B cell (primary cell): ENCODE measurements at regions not wholly inside any gene's neighbourhood (a gene's known extent, or its start where the extent isn't known, plus 50 kb on each side); places are given as distances from the start of the nearest gene placed in this dataset.

ENCODE experiments used
- ATAC-seq: fragments of 200-7000 bp; cut with Tn5 transposase; one replicate; pipeline ENCODE4 v1.10.0; 2021; ENCODE audit warnings: low read depth, mild to moderate bottlenecking, moderate number of reproducible peaks, moderate library complexity
- CTCF ChIA-PET: fragments of 350-600 bp; sonication (Branson Sonifier 250); formaldehyde crosslinking; loops from one replicate; lab custom pipeline; 2021; ENCODE audit warnings: antibody characterized with exemption, inconsistent platforms; lab: Charles Lee
- POLR2A ChIA-PET: fragments of 350-600 bp; sonication (Branson Sonifier 250); formaldehyde crosslinking; loops from one replicate; lab custom pipeline; 2021; ENCODE audit warnings: antibody characterized with exemption; lab: Charles Lee
- DNase-seq: peaks from one replicate; pipeline ENCODE4 v3.0.0; 2013
- H2AFZ ChIP-seq: 2 replicates; pipeline ENCODE4 v1.6.1; 2012; ENCODE audit warnings: mild to moderate bottlenecking, low read depth, low read length; ENCODE audit not compliant: insufficient read depth, poor library complexity, severe bottlenecking
- H3K27ac ChIP-seq, 2 donors: 1 replicate in 1 of 2; 2 replicates in 1 of 2; pipeline ENCODE4 v1.5.1; 2012 to 2013; ENCODE audit warnings: low read length in 2 of 2, mild to moderate bottlenecking in 2 of 2, moderate library complexity in 1 of 2
- H3K27me3 ChIP-seq, 4 experiments: fragments of 200-600 bp in 1 of 4; sonication (generic) in 1 of 4; replicated peaks in 1 of 4; 1 replicate in 2 of 4; 2 replicates in 2 of 4; pipeline versions ENCODE4 v1.6.1 to v1.7.0; 2013 to 2016; ENCODE audit warnings: low read length in 3 of 4, mild to moderate bottlenecking in 2 of 4, mixed read lengths in 1 of 4, moderate library complexity in 1 of 4; ENCODE audit not compliant: insufficient read depth in 4 of 4, control insufficient read depth in 3 of 4; ENCODE audit errors: control extremely low read depth in 1 of 4
- H3K36me3 ChIP-seq, 2 experiments: replicated peaks in 1 of 2; 1 replicate in 1 of 2; 2 replicates in 1 of 2; pipeline versions ENCODE4 v1.6.1 to v1.7.1; 2013; ENCODE audit warnings: low read length in 1 of 2; ENCODE audit not compliant: insufficient read depth in 2 of 2, control insufficient read depth in 1 of 2; ENCODE audit errors: control extremely low read depth in 1 of 2, extremely low read depth in 1 of 2
- H3K4me1 ChIP-seq, 2 donors: fragments of 200-600 bp in 1 of 2; sonication (generic) in 1 of 2; 1 replicate in 1 of 2; 2 replicates in 1 of 2; pipeline versions ENCODE4 v1.5.1 to v1.6.1; 2013 to 2017; ENCODE audit warnings: low read length in 2 of 2; ENCODE audit not compliant: control insufficient read depth in 2 of 2, insufficient read depth in 2 of 2
- H3K4me2 ChIP-seq: replicated peaks from 2 replicates; pipeline ENCODE3; 2012; ENCODE audit warnings: mild to moderate bottlenecking, low read depth, low read length; ENCODE audit not compliant: poor library complexity, severe bottlenecking
- H3K4me3 ChIP-seq, 5 experiments: fragments of 200-600 bp in 1 of 5; sonication (generic) in 1 of 5; 1 replicate in 3 of 5; 2 replicates in 2 of 5; pipeline versions ENCODE4 v1.5.1 to v1.7.0; 2011 to 2016; ENCODE audit warnings: low read length in 4 of 5, mild to moderate bottlenecking in 4 of 5, low read depth in 2 of 5, control low read depth in 1 of 5, moderate library complexity in 1 of 5; ENCODE audit not compliant: insufficient read depth in 1 of 5; ENCODE audit errors: control extremely low read depth in 1 of 5, extremely low read depth in 1 of 5
- H3K79me2 ChIP-seq: fragments of 200-600 bp; sonication (generic); one replicate; pipeline ENCODE4 v1.6.0; 2016; ENCODE audit warnings: low read length; ENCODE audit not compliant: control insufficient read depth, insufficient read depth
- H3K9ac ChIP-seq: fragments of 200-600 bp; sonication (generic); 2 replicates; pipeline ENCODE4 v1.6.1; 2017; ENCODE audit warnings: mild to moderate bottlenecking, low read length, moderate library complexity
- H3K9me3 ChIP-seq, 3 donors: one replicate each; pipeline versions ENCODE4 v1.6.1 to v1.7.1; 2013; ENCODE audit warnings: low read length in 2 of 3; ENCODE audit not compliant: control insufficient read depth in 2 of 3, insufficient read depth in 1 of 3; ENCODE audit errors: control extremely low read depth in 1 of 3
- H4K20me1 ChIP-seq: 2 replicates; pipeline ENCODE4 v1.6.0; 2012; ENCODE audit warnings: mild to moderate bottlenecking, low read length; ENCODE audit not compliant: insufficient read depth, control insufficient read depth, poor library complexity, severe bottlenecking
- H3K27ac Mint-ChIP-seq: one replicate; pipeline ENCODE4 v1.8.0; 2021; ENCODE audit warnings: mixed read lengths
- H3K27me3 Mint-ChIP-seq: one replicate; pipeline ENCODE4 v1.8.0; 2021; ENCODE audit warnings: mixed read lengths
- H3K4me1 Mint-ChIP-seq: one replicate; pipeline ENCODE4 v1.8.0; 2021; ENCODE audit warnings: mixed read lengths
- H3K4me3 Mint-ChIP-seq: one replicate; pipeline ENCODE4 v1.8.0; 2021; ENCODE audit warnings: mixed read lengths
- H3K9me3 Mint-ChIP-seq: one replicate; pipeline ENCODE4 v1.8.0; 2022; ENCODE audit warnings: mixed read lengths; ENCODE audit not compliant: insufficient read depth
- EZH2 ChIP-seq: IDR thresholded peaks from 2 replicates; pipeline ENCODE4 v1.6.1; 2012; ENCODE audit warnings: borderline replicate concordance, low read depth, mild to moderate bottlenecking, moderate library complexity, low read length; ENCODE audit not compliant: insufficient read depth, poor library complexity, severe bottlenecking
- WGBS: methylation state at CpG from one replicate; pipeline ENCODE4 v1.1.5; 2013; ENCODE audit warnings: missing lambda C conversion rate; ENCODE audit not compliant: insufficient coverage; 5-methylcytosine and 5-hydroxymethylcytosine counted together
- intact Hi-C: fragments of 100-400 bp; cut with micrococcal nuclease; formaldehyde crosslinking; loops from one replicate; pipeline ENCODE4 v1.10.0; 2022
- TF ChIP-seq, protein P1 (sequence below): fragments of 200-600 bp; IDR thresholded peaks from one replicate; pipeline ENCODE4 v1.8.0; 2022; ENCODE audit warnings: antibody characterized with exemption, mild to moderate bottlenecking

DNA sequence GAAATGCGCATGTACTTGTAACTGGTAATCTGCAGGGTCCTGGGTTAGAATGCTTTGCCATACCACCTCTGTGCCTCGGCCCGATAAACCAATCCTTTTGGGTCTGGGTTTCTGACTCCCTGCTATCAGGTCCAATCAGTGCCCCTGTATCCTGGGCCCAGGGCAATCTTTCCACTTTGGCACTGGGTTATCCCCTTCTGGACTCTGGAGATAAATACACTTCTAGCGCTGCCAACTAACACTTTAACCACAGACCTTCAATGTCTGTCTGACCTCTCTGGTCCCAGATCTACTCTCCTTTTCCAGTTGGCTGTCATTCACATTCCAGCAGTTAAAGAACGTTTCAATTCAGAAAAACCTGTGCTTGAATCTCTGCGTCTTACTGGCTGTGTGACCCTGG is 55.3 kb downstream of the DNAAF9 start:
- Histone ChIP-seq H3K9ac (no peak overlapping the region), H3K4me2 (no peak overlapping the region), H3K9me3 (no peaks in the 10 kb centered on the region), H4K20me1 (no peaks in the 10 kb centered on the region), H3K27ac (no peak overlapping the region), H3K4me3 (no peak overlapping the region), H3K36me3 (peaks cover 0 to 5% of the 10 kb centered on the region in 2 experiments), H3K4me1 (no peaks in the 10 kb centered on the region), H3K79me2 (no peaks in the 10 kb centered on the region), H3K27me3 (no peaks in the 10 kb centered on the region), H2AFZ (no peak overlapping the region)
- DNase-seq (no peak), ATAC-seq (no peak)
- Mint-ChIP-seq H3K9me3 (no peaks in the 10 kb centered on the region), H3K4me1 (no peaks in the 10 kb centered on the region), H3K4me3 (no peak overlapping the region), H3K27me3 (no peaks in the 10 kb centered on the region), H3K27ac (no peak overlapping the region)
- intact Hi-C loops, result no loop called here
- POLR2A ChIA-PET, result no interaction called here
- WGBS, result 98% methylated on average over 4 of the region's 6 CpGs
- TF ChIP-seq EZH2, result no peak
- TF ChIP-seq, protein P1, sequence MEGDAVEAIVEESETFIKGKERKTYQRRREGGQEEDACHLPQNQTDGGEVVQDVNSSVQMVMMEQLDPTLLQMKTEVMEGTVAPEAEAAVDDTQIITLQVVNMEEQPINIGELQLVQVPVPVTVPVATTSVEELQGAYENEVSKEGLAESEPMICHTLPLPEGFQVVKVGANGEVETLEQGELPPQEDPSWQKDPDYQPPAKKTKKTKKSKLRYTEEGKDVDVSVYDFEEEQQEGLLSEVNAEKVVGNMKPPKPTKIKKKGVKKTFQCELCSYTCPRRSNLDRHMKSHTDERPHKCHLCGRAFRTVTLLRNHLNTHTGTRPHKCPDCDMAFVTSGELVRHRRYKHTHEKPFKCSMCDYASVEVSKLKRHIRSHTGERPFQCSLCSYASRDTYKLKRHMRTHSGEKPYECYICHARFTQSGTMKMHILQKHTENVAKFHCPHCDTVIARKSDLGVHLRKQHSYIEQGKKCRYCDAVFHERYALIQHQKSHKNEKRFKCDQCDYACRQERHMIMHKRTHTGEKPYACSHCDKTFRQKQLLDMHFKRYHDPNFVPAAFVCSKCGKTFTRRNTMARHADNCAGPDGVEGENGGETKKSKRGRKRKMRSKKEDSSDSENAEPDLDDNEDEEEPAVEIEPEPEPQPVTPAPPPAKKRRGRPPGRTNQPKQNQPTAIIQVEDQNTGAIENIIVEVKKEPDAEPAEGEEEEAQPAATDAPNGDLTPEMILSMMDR, result no peak
- CTCF ChIA-PET, result no interaction called here

DNA sequence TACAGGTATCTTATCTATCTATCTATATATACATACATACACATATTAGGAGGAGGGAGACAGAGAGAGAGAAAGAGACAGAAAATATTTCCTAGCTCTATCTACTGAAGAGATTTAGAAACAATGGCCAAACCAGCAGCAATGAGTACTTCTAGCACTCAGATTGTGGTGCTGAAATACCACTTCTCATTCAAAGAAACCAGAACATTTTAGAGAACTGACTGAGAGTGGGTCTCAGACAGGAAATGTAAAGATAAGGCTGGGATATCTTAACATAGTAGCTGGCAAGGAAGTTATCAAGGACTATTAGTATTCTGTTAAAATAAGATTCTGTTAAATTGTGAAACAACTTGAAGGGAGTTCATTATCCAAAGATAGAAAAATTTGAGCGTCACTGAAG is 57.0 kb downstream of the DNAAF9 start:
- no peak for ATAC-seq

More for the DNA sequence above, 57.0 kb downstream of the DNAAF9 start:
- Mint-ChIP-seq H3K27ac (no peak overlapping the region), H3K9me3 (no peaks in the 10 kb centered on the region), H3K4me1 (no peaks in the 10 kb centered on the region), H3K4me3 (no peak overlapping the region), H3K27me3 (no peaks in the 10 kb centered on the region)
- no peaks in the 10 kb centered on the region for H3K79me2 ChIP-seq
- no peaks in the 10 kb centered on the region for H3K27me3 ChIP-seq
- H4K20me1 ChIP-seq, result no peaks in the 10 kb centered on the region
- no peaks in the 10 kb centered on the region for H3K9me3 ChIP-seq
- no peak for TF ChIP-seq EZH2
- TF ChIP-seq, protein P1, result no peak
- ChIA-PET CTCF (no interaction called here), POLR2A (no interaction called here)
- intact Hi-C loops, result no loop called here
- peaks cover 0 to 9% of the 10 kb centered on the region in 2 experiments for H3K36me3 ChIP-seq
- no peak for DNase-seq
- no peak overlapping the region for H3K4me2 ChIP-seq
- no peaks in the 10 kb centered on the region for H3K4me1 ChIP-seq
- no peak overlapping the region for H3K27ac ChIP-seq
- H2AFZ ChIP-seq, result no peak overlapping the region
- WGBS, result no CpG with 5 or more reads among the region's 1 CpG
- H3K9ac ChIP-seq, result no peak overlapping the region
- H3K4me3 ChIP-seq, result no peak overlapping the region
